ENCODE measurements at regions not wholly inside any gene's neighbourhood (a gene's known extent, or its start where the extent isn't known, plus 50 kb on each side); places are given as distances from the start of the nearest gene placed in this dataset.

DNA sequence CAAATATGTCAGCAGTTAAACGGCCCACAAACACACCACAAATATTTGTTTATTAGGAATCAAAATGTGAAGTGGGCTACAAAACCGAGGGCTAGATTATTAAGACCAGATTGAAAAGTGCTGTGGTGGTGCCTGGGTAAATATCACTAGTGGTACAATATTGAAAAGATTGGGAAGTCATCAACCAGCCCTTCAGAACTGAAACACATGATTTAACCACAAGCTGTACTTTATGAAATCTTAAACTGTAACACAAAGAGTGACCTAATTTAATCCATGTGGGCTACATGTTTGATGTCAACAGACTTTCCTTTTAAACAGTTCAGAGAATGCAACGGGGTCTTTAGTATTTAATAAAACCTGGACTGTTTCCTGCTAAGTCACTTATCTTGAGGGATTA lies 182.3 kb downstream of the SPATA31D1 start:
- intact Hi-C loops (cut with DNase I, micrococcal nuclease), result no loop called here
- H3K9me3 ChIP-seq, result no peaks in the 10 kb centered on the region
- H3K36me3 ChIP-seq (ENCODE audit: low read depth), result no peaks in the 10 kb centered on the region
- no peak overlapping the region for H3K4me3 ChIP-seq
- H3K4me1 ChIP-seq (ENCODE audit: low read depth), result no peaks in the 10 kb centered on the region
- no peak for DNase-seq
- no peak for ATAC-seq
- TF ChIP-seq, protein P1, sequence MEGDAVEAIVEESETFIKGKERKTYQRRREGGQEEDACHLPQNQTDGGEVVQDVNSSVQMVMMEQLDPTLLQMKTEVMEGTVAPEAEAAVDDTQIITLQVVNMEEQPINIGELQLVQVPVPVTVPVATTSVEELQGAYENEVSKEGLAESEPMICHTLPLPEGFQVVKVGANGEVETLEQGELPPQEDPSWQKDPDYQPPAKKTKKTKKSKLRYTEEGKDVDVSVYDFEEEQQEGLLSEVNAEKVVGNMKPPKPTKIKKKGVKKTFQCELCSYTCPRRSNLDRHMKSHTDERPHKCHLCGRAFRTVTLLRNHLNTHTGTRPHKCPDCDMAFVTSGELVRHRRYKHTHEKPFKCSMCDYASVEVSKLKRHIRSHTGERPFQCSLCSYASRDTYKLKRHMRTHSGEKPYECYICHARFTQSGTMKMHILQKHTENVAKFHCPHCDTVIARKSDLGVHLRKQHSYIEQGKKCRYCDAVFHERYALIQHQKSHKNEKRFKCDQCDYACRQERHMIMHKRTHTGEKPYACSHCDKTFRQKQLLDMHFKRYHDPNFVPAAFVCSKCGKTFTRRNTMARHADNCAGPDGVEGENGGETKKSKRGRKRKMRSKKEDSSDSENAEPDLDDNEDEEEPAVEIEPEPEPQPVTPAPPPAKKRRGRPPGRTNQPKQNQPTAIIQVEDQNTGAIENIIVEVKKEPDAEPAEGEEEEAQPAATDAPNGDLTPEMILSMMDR (IDR thresholded peaks at IDR 0.05), result no peak

DNA sequence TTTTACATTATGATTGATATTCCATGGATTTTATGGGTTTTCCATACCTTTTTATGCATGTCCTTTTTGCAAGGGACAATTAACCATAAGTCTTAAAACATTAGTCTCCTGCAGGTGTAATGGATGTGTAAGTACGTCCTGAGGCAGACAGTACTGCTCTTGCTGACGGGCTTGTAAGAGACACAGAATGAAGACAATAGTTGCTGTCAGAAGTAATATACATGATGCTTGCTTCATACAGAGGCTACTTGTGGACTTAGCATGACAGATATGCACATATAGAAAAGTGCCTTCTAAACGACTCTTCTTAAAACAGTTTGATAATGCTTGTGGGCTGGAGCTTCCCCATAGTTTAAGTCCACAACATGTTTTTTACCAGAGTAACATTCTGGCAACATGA lies 182.7 kb downstream of the SPATA31D1 start:
- no peaks in the 10 kb centered on the region for H3K36me3 ChIP-seq (ENCODE audit: low read depth)
- H3K4me1 ChIP-seq (ENCODE audit: low read depth), result no peaks in the 10 kb centered on the region
- intact Hi-C loops (cut with DNase I, micrococcal nuclease), result no loop called here
- H3K4me3 ChIP-seq, result no peak overlapping the region
- TF ChIP-seq, protein P1 (IDR thresholded peaks at IDR 0.05), result no peak
- H3K9me3 ChIP-seq, result no peaks in the 10 kb centered on the region
- no peak for DNase-seq
- ATAC-seq, result no peak

DNA sequence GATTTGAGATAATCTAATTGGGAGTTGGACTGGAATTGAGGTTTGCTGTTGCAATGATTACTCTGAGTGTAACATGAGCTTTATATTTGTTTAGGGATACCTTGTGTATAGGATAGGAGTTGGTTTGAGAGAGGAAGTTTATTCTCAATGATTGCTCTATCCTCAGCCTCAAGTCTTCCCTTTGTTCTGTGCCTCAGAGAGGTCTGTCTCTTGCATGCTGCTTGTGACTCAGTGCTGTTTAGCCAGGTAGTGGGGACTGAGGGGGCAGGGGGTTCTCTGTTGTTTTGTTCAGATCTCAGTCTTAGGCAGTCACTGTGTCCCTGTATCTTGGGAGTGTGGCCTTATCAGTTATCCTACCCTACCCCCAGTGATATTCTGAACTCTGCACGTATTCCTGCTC lies 192.1 kb downstream of the SPATA31D1 start:
- H3K36me3 ChIP-seq (ENCODE audit: low read depth), result no peaks in the 10 kb centered on the region
- DNase-seq, result no peak
- no peak for ATAC-seq
- TF ChIP-seq, protein P1 (IDR thresholded peaks at IDR 0.05), result no peak
- no peaks in the 10 kb centered on the region for H3K9me3 ChIP-seq
- intact Hi-C loops (cut with DNase I, micrococcal nuclease), result no loop called here
- H3K4me1 ChIP-seq (ENCODE audit: low read depth), result no peaks in the 10 kb centered on the region
- H3K4me3 ChIP-seq, result no peak overlapping the region

DNA sequence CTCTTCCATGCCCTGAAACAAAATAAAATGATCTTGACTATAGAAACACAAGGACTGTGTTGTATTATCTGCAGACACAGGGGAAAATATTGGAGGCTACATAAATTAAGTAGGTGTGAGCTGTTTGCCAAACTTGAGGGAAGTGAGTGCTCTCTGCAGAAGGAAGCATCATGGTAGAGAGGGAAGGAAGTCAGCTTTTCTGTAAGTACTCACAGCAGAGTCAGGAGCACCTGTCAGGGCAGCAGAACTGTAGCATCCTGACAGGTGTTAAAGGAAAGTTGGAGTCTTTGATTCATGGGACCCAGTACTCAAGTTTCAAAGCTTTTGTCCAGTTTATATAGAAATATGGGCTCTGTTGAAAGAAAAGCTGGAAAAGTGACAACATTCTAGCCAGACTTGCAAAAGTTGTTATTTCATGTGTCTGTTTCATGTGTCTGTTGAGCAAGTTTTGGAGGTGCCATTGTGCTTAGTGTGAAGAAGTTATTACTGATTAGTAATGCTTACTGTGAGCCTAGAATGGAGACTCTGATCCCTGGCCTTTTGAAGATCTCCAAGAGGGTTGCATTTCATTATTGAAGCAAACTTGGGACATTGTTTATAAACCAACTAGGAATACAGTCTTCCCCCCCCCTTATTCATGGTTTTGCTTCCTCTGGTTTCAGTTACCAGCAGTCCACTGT lies 194.7 kb downstream of the SPATA31D1 start:
- Histone ChIP-seq H3K4me1 (ENCODE audit: low read depth) (no peaks in the 10 kb centered on the region), H3K9me3 (no peaks in the 10 kb centered on the region), H3K4me3 (no peak overlapping the region), H3K36me3 (ENCODE audit: low read depth) (no peaks in the 10 kb centered on the region)
- no peak for ATAC-seq
- TF ChIP-seq, protein P1 (IDR thresholded peaks at IDR 0.05), result no peak
- DNase-seq, result no peak
- intact Hi-C loops (cut with DNase I, micrococcal nuclease), result no loop called here

DNA sequence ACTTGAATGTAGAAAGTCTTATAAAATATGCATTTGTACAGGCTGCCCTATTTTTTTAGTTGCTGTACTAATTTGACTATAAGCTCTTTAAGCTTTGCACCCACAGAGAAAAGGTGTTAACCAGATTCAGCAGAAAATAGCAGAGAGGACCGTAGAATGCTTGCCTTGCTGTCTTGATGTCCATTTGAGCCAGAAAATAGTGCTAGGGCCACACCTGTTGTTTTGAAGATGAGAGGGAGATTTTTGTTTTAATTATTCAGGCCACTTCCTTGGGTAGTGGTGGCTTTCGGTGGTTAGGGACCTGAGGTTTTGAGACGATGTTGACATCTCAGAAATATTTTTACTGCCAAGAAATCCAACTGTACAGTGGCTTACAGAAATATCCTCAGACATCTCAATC lies 196.0 kb downstream of the SPATA31D1 start:
- H3K4me1 ChIP-seq (ENCODE audit: low read depth), result no peaks in the 10 kb centered on the region
- ATAC-seq (no peak), DNase-seq (no peak)
- intact Hi-C loops (cut with DNase I, micrococcal nuclease), result no loop called here
- H3K4me3 ChIP-seq, result no peak overlapping the region
- H3K36me3 ChIP-seq (ENCODE audit: low read depth), result no peaks in the 10 kb centered on the region
- H3K9me3 ChIP-seq, result no peaks in the 10 kb centered on the region
- TF ChIP-seq, protein P1 (IDR thresholded peaks at IDR 0.05), result no peak

DNA sequence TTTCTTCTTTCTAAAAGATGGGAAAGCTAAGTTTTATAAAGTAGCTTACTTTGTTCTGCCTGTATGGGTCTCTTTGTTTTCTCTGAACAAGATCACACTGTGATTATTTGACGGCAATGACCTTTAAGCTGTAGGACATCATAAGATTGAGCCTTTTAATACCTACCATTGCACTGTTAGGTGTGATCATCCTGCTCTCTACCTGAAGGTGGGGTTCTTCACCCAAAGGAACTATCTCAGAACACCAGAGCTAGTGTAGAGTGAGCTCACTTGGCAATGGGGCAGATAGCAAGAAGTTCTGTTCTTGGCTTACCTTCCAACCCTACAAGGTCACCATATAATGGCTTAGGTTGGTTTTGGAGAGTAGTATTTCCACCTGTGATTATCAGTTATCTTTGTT lies 200.2 kb downstream of the SPATA31D1 start:
- TF ChIP-seq, protein P1 (IDR thresholded peaks at IDR 0.05), result no peak
- Histone ChIP-seq H3K4me1 (ENCODE audit: low read depth) (no peaks in the 10 kb centered on the region), H3K36me3 (ENCODE audit: low read depth) (no peaks in the 10 kb centered on the region), H3K9me3 (no peaks in the 10 kb centered on the region), H3K4me3 (no peak overlapping the region)
- intact Hi-C loops (cut with DNase I, micrococcal nuclease), result no loop called here
- no peak for DNase-seq
- no peak for ATAC-seq
